GM21515 (cell line): ENCODE measurements at regions not wholly inside any gene's neighbourhood (a gene's known extent, or its start where the extent isn't known, plus 50 kb on each side); places are given as distances from the start of the nearest gene placed in this dataset.
A peak's percentile ranks its signal among the peaks of the same experiment; 100 is the strongest.

Experiments used
- ATAC-seq: cut with Tn5 transposase; IDR thresholded peaks from one replicate; pipeline ENCODE4 v1.9.1; 2021; ENCODE audit not compliant: unreplicated experiment

- ATAC-seq, result no peak
Measured at GRCh38 chr3:180828723-180829408, 83.6 kb upstream of the FXR1 start.

- ATAC-seq, result no peak
Measured at GRCh38 chr3:180829409-180830405, 82.8 kb upstream of the FXR1 start.

- no peak for ATAC-seq
Measured at GRCh38 chr3:180835501-180835900, 77.0 kb upstream of the FXR1 start.

DNA sequence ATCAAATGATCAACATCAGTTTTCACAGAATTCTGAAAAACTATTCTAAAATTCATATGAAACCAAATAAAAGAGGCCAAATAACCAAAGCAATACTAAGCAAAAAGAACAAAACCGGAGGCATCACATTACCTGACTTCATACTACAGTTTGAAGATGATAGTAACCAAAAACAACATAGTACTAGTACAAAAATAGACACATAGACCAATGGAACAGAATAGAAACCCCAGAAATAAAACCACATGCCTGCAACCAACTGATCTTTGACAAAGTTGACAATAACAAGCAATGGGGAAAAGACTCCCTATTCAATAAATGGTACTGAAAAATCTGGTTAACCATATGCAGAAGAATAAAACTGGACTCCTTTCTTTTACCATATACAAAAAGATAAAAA is 75.7 kb upstream of the FXR1 start:
- no peak for ATAC-seq

DNA sequence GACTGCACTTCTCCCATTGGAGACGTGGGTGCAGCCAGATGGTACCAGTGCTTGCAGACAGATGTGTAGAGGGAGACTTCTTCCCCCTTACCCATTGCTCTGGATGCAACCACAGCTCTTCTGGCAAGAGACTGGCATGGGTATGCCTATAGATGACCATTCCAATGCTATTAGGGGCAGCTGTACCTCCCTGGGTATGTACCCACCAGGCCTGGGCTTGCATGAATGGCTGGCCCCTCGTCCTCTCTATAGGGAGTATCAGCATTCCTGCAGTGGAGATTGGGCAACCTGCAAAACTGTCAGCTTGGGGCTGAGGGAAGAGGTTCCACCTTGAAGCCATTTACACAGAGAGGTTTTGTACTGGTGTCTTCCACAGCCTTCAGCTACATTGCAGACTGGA is 57.6 kb upstream of the FXR1 start:
- ATAC-seq, result no peak

DNA sequence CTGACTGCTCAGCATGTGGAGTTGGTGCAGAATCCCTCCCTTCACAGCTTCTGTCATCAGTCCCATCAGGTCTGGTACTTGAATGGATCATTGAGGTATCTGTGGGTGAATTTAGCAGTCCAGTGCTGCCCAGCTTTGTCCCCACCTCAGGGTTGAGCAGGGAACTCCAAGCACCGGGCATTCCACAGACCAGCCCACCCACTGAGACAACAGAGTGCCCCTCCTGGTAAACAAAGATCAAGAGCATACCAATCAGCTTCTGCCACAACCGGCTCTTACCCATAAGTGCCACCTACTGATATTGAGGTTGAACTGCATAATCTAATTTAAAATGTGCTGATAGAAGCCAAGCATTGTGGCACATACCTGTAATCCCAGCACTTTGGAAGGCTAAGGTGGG is 57.1 kb upstream of the FXR1 start:
- peak; percentile 83 for ATAC-seq

DNA sequence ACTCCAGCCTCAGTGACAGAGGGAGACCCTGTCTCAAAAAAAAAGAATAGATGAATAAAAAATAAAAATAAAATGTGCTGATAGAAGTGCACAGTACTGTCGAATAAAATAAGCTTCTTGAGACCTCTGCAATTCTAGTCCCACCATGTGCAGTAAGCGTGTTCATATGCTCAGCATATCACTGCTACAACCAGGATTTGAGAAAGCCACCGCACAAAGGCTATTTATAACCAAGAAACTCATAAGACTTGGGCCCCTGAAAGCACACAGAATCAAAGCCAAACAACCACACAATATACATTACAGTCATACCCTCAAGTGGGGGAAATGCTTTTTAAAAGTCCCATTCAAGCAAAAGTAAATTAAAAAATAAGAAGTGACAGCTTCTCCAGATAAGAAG is 56.5 kb upstream of the FXR1 start:
- ATAC-seq, result no peak

- no peak for ATAC-seq
Measured at GRCh38 chr3:180860180-180860858, 52.2 kb upstream of the FXR1 start.
